ENCODE measurements at regions not wholly inside any gene's neighbourhood (a gene's known extent, or its start where the extent isn't known, plus 50 kb on each side); places are given as distances from the start of the nearest gene placed in this dataset.

GRCh38 chr4:84254537-84254936 is 244.6 kb downstream of the NKX6-1 start:
- TF ChIP-seq POLR2A (IDR thresholded peaks at IDR 0.05), result no peak
- TF ChIP-seq, protein P1, sequence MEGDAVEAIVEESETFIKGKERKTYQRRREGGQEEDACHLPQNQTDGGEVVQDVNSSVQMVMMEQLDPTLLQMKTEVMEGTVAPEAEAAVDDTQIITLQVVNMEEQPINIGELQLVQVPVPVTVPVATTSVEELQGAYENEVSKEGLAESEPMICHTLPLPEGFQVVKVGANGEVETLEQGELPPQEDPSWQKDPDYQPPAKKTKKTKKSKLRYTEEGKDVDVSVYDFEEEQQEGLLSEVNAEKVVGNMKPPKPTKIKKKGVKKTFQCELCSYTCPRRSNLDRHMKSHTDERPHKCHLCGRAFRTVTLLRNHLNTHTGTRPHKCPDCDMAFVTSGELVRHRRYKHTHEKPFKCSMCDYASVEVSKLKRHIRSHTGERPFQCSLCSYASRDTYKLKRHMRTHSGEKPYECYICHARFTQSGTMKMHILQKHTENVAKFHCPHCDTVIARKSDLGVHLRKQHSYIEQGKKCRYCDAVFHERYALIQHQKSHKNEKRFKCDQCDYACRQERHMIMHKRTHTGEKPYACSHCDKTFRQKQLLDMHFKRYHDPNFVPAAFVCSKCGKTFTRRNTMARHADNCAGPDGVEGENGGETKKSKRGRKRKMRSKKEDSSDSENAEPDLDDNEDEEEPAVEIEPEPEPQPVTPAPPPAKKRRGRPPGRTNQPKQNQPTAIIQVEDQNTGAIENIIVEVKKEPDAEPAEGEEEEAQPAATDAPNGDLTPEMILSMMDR (IDR thresholded peaks at IDR 0.05), result no peak

Measured in testis (tissue), 2 donors.